ENCODE measurements at regions not wholly inside any gene's neighbourhood (a gene's known extent, or its start where the extent isn't known, plus 50 kb on each side); places are given as distances from the start of the nearest gene placed in this dataset.

DNA sequence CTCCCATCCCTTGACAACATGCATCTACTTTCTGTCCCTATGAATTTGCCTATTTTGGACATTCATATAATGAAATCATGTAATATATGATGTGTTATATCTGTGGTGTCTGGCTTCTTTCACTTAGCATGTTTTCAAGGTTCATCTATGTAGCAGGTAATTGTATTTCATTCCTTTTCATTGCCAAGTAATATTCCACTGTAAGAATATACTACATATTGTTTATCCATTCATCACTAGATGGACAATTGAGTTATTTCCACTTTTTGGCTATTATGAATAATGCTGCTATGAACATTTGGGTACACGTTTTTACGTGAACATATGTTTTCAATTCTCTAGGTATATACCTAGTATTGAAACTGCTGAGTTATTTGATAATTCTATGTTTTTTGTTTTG, 238.2 kb downstream of the PTEN start:
- TF ChIP-seq, protein P1, sequence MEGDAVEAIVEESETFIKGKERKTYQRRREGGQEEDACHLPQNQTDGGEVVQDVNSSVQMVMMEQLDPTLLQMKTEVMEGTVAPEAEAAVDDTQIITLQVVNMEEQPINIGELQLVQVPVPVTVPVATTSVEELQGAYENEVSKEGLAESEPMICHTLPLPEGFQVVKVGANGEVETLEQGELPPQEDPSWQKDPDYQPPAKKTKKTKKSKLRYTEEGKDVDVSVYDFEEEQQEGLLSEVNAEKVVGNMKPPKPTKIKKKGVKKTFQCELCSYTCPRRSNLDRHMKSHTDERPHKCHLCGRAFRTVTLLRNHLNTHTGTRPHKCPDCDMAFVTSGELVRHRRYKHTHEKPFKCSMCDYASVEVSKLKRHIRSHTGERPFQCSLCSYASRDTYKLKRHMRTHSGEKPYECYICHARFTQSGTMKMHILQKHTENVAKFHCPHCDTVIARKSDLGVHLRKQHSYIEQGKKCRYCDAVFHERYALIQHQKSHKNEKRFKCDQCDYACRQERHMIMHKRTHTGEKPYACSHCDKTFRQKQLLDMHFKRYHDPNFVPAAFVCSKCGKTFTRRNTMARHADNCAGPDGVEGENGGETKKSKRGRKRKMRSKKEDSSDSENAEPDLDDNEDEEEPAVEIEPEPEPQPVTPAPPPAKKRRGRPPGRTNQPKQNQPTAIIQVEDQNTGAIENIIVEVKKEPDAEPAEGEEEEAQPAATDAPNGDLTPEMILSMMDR (IDR thresholded peaks at IDR 0.05): no peak
- TF ChIP-seq POLR2A (IDR thresholded peaks at IDR 0.05): no peak
